HG03378 (cell line): ENCODE measurements at regions not wholly inside any gene's neighbourhood (a gene's known extent, or its start where the extent isn't known, plus 50 kb on each side); places are given as distances from the start of the nearest gene placed in this dataset.

ENCODE experiments used
- ATAC-seq: cut with Tn5 transposase; IDR thresholded peaks from one replicate; pipeline ENCODE4 v1.9.1; 2021; ENCODE audit warnings: mild to moderate bottlenecking, moderate library complexity; ENCODE audit not compliant: unreplicated experiment

- ATAC-seq = no peak
These were observed 874.6 kb upstream of the PRMT6 start for GRCh38 chr1:106181866-106182265.

GRCh38 chr1:106185089-106185488, 871.4 kb upstream of the PRMT6 start:
- no peak for ATAC-seq

DNA sequence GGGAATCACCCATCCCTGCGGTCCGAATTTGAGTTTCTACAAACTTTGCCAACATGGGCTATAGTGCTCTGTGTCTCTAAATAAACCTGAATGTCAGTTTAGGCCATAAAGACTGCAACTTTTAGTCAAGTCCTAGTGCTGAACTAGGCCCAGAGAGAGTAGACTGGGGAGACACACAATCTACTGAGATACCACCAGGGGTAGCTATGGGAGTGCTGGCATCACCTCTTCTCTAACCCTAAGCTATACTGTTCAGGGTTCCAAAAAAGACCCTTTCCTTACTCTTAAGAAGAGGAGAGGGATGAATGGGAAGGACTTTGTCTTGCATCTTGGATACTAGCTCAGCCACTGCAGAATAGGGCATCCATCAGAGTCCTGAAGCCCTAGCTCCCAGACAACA, 866.7 kb upstream of the PRMT6 start:
- no peak for ATAC-seq

DNA sequence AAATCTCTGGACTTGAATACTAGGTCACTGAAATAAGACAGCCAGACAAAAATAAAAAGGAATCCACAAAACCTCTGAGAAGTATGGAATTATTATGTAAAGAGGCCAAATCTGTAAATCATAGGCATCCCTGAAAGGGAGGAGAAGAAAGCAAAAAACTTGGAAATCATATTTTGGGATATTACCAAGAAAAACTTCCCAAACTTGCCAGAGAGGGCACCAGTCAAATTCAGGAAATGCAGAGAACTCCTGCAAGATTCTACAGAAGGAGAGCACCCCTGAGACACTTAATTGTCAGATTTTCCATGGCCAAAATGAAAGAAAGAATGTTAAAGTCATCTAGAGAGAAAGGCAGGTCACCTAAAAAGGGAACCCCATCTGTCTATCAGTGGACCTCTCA, 862.3 kb upstream of the PRMT6 start:
- ATAC-seq = no peak

GRCh38 chr1:106200711-106201110, 855.8 kb upstream of the PRMT6 start:
- ATAC-seq = no peak

DNA sequence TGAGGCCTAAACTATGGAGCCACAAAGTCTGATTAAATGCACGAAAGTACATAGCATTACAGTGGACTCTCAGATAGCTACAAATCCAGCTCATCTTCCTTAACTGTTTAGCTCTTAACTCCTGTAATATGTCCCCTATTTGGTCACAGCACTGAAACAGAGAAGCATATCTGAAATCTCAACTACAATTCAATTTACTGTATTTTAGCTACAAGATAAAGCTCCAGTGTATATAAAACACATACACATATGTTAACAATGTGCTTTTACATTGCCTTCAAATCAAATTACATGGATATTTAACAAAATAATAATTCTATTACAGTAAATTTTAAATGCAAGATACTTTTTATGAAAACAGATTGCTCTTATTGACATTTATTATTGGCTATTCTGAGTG, 849.3 kb upstream of the PRMT6 start:
- no peak for ATAC-seq

DNA sequence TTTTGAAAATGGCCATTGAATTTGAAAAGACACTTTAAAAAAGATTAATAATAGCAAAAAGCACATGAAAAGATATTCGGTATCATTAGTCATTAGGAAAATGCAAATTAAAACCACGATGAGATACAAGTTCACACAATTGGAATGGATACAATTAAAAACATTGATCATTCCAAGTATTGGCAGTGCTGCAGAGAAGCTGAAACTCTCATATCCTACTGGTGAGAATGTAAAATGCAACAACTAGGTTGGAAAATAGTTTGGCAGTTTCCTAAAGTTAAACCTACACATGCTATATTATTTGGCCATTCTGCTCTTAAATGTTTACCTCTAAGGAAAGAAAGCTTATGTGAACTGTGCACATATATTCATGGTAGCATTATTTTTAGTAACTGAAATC, 838.7 kb upstream of the PRMT6 start:
- ATAC-seq = no peak

DNA sequence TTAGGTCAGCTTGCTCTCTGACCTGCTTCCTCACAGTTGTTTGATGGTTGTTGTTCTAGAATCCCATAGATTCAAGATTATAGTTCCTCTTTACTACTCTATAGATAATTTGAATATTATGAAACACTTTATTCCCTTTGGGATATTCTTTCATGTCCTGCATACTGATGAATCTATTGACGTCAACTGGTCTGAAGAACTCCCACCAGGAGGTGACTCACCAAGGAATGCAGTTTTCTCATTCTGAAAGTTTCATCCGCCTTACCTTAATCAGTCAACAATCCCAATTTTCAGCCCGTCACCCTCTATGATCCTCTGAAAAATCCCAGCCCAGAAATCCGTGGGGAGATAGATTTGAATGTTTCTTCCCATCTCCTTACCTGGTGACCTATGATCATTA, 834.1 kb upstream of the PRMT6 start:
- no peak for ATAC-seq

DNA sequence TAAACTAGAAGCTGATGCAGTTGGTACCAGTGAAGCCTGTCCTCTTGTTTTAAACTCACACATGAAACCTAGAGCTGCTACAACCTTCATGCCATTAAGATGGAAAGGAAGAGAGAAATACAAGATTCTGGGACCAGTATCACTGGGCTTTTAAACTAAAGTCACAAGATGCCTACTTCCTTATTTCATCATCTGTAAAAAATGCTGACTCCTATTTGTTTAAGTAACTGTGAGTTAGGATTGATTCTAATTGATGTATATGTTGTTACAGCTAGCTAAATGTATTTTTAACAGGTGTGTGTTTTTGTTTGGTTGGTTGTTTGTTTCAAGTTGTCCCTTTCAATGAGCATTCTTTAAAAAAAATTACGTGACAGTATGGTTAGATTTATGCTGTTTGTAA, 833.3 kb upstream of the PRMT6 start:
- ATAC-seq = no peak

- no peak for ATAC-seq
These were observed 832.0 kb upstream of the PRMT6 start for GRCh38 chr1:106224426-106224825.

- no peak for ATAC-seq
These were observed 831.1 kb upstream of the PRMT6 start for GRCh38 chr1:106225403-106225802.

GRCh38 chr1:106226550-106226949, 829.9 kb upstream of the PRMT6 start:
- ATAC-seq = no peak

GRCh38 chr1:106232128-106232527, 824.3 kb upstream of the PRMT6 start:
- no peak for ATAC-seq

DNA sequence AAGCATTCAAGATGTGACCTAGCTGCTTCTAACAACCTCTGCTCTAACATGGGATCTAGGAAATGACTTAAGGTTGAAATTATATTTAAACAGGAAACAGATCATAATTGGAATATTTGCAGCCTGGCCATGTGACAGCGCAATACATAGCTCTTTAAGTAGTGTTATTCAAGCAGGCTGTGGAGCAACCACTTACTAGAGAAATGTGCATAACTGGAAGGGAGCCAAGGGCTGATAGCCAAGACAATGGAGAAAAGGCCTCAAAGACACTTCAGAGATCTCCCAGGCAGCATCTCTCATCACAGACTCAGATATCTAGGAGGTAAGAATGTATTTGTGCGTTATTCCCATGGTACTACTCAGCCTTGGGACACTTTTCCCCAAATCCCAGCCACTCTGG, 823.0 kb upstream of the PRMT6 start:
- no peak for ATAC-seq

GRCh38 chr1:106249365-106249764, 807.1 kb upstream of the PRMT6 start:
- no peak for ATAC-seq

GRCh38 chr1:106249810-106250209, 806.7 kb upstream of the PRMT6 start:
- ATAC-seq = no peak

DNA sequence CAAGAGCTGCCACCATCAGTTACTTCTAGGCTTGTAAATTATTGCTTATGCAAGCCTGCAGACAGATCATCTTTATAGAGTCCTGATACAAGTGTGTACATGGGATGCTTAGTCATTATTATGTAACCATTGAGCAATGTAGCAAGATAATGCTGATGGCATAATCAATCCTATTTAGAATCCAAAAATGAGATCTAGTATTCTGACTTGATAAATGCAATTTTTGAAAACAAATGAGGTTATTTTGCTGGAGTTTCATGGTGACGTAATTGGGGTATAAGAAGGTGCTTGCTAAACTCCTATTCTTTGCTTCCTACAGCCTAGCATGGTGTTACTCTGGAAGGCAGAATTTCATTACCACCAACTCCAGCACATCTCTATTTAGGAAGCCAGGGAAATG, 801.7 kb upstream of the PRMT6 start:
- ATAC-seq = no peak

- no peak for ATAC-seq
These were observed 789.7 kb upstream of the PRMT6 start for GRCh38 chr1:106266786-106267185.

DNA sequence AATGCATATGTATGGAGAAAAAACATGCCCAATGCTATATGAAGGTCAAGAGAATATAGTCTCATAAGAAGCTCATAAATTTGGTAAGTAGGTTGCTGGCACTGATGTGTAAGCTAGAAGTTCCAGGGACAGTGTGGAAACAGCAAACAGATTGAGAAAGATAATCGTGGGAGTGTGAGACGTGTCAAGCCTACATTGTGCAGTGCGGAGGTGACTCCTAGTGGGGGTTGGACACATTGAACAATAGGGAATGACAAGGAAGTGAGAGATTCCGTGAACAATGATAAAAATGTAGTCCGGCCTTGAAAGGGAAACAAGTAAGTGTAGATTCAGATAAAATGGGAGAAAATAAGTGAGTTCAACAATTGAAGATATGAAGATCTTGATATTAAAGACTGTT, 788.4 kb upstream of the PRMT6 start:
- no peak for ATAC-seq

- no peak for ATAC-seq
These were observed 779.6 kb upstream of the PRMT6 start for GRCh38 chr1:106276871-106277270.

DNA sequence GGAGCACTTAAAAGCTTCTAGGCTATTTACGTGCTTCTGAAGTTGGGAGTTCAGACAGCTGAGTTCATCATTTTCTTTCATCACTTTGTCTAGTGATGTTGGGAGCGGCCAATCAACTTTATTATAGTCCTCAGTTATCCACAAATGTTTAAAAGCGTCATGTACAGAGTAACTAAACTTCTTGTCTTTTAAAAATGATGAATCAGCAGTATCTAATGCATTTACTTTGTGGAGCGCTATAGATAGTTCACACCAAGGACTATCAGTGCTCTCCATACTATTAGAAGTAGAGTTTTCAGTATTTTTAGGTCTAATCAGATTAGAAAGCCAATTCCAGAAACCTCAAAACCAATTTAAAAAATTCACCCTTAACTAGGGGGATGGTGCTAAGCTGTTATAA, 778.7 kb upstream of the PRMT6 start:
- no peak for ATAC-seq

DNA sequence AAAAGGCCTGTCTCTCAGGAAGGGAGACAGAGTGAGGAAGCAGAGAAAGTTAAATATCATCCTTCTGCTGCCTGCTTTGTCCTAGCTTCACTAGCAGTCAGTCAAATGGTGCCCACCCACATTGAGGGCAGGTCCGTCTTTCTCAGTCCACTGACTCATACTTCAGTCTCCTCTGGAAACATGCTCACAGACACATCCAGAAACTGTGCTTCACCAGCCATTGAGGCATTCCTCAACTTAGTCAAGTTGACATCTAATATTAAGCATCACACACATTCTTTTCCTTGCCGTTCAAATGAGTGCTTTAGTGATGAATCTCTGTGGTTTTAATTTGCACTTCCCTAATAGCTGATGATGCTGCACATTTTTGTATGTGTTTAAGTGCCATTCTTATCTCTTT, 777.8 kb upstream of the PRMT6 start:
- no peak for ATAC-seq

- ATAC-seq = no peak
These were observed 767.1 kb upstream of the PRMT6 start for GRCh38 chr1:106289265-106289928.
